Prostate gland (tissue), 2 donors: ENCODE measurements at regions not wholly inside any gene's neighbourhood (a gene's known extent, or its start where the extent isn't known, plus 50 kb on each side); places are given as distances from the start of the nearest gene placed in this dataset.

Experiments
- CTCF ChIP-seq, 4 experiments: fragments of 200-600 bp in 2 of 4; fragments of 450-650 bp in 2 of 4; sonication (generic) in 2 of 4; IDR thresholded peaks; 1 replicate in 3 of 4; 2 replicates in 1 of 4; pipeline ENCODE4 v1.5.1; 2016 to 2019; ENCODE audit warnings: antibody characterized with exemption in 4 of 4, mild to moderate bottlenecking in 2 of 4, moderate library complexity in 2 of 4
- POLR2A ChIP-seq: fragments of 450-650 bp; IDR thresholded peaks from one replicate; pipeline ENCODE4 v1.6.1; 2016; ENCODE audit warnings: antibody characterized with exemption, mild to moderate bottlenecking
- POLR2AphosphoS5 ChIP-seq: sonication (generic); formaldehyde crosslinking; IDR thresholded peaks from one replicate; pipeline ENCODE4 v1.6.1; 2017; ENCODE audit warnings: antibody characterized with exemption

- TF ChIP-seq CTCF (IDR thresholded peaks at IDR 0.05) = no peak
- TF ChIP-seq POLR2A = no peak
- no peak for TF ChIP-seq POLR2AphosphoS5
Measured at GRCh38 chr17:10931133-10931532, 93.2 kb upstream of the PIRT start.
